Adrenal gland (tissue), 5 donors: ENCODE measurements at regions not wholly inside any gene's neighbourhood (a gene's known extent, or its start where the extent isn't known, plus 50 kb on each side); places are given as distances from the start of the nearest gene placed in this dataset.

Source experiments
- CTCF ChIP-seq, 6 experiments: fragments of 450-650 bp in 4 of 6; fragments of 200-600 bp in 2 of 6; sonication (generic) in 1 of 6; IDR thresholded peaks; 1 replicate in 5 of 6; 2 replicates in 1 of 6; pipeline versions ENCODE4 v1.5.1 to v1.8.0; 2016 to 2021; ENCODE audit warnings: antibody characterized with exemption in 6 of 6, mild to moderate bottlenecking in 2 of 6, moderate library complexity in 1 of 6
- POLR2A ChIP-seq, 2 donors: fragments of 450-650 bp; IDR thresholded peaks; one replicate each; pipeline ENCODE4 v1.6.1; 2017; ENCODE audit warnings: antibody characterized with exemption in 2 of 2, mild to moderate bottlenecking in 2 of 2, moderate library complexity in 1 of 2
- donor health status: DM: no; HTN: no; CAD: no.

DNA sequence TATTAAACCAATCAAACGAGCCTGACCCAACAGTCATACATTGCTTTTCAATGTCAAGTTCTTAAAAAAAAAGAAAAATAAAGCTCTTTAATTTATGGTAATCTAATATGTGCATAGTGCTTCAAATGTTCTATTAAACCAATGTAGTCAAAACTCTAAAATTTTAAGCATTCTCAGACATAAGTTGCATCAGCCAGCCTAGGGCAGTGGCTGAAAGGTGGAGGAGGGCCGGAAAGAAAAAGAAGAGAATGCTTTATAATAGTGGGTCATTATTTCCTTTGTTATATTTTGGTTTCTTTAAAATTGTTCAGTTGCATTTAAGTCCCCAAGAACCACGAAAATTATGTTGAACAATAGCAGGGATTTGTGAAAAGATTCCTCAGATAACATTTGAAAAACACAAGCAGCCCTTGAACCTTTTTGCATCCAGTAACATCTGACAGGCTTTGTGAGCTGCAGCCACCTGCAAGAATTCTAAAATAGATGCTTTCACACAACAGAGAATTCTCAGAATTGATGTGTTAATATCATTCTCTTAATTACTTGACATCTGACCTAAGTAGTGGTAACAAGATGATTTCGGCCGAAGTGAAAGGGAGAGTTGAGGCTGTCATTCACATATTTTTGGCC is 252.1 kb downstream of the CDCA7 start:
- no peak for TF ChIP-seq CTCF (IDR thresholded peaks at IDR 0.05)
- no peak for TF ChIP-seq POLR2A (IDR thresholded peaks at IDR 0.05)
